ENCODE measurements at regions not wholly inside any gene's neighbourhood (a gene's known extent, or its start where the extent isn't known, plus 50 kb on each side); places are given as distances from the start of the nearest gene placed in this dataset.
A peak's percentile ranks its signal among the peaks of the same experiment; 100 is the strongest.
"Not testable (repeated sequence)": the region's sequence is repeated elsewhere in the genome, so short reads cannot be mapped to it uniquely, and the experiment has no call there.

DNA sequence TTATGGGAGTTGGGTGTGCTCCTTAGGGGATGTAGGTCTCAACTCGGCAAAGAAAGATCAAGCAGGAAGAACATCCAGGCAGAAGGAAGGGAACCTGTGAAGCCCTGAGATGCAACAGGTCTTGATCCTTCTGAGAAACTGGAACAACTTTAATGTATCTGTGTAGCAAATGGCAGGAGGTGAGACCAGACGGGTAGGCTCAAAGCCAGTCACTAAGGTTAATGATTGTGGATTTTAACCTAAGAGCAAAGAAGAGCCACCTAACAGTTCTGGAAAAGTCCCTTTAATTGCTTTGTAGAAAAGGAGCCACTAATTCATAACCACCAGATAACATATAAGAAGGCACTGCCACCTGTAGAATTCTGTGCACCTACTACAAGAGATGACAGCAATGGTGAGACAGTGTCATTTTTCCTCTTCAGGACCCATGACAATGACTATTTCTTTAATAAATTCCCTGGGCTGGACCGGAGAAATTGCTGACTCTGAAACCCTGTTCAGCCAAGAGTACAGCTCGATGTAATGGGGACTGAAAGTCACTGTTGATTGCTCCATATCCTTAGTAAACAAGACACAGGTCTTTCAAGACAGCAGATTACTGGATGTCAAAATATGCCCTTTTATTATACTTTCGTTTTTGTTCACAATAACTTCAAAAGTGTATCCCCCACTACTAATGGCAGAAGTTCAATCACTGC, 326.2 kb downstream of the CBLN4 start:
- DNase-seq: no peak

DNA sequence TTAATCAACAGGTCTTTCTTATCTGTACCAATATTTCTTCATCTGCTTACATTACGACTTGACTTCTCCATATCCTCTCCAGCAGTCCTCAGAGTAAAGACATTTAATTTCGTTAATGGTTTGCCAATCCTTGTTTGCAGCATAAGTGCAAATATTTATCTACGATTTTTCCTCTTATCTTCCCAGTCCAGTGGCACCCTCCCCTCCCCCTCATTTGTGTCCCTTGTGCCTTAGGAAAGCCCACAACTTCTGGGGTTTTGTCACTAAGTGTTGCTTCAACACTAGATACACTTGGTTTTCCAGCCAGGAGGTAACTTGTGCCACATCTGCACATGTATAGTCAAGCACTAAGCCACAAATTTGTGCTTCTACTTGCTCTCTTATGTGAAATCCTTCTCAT, 327.2 kb downstream of the CBLN4 start:
- DNase-seq: peak; percentile 50

DNA sequence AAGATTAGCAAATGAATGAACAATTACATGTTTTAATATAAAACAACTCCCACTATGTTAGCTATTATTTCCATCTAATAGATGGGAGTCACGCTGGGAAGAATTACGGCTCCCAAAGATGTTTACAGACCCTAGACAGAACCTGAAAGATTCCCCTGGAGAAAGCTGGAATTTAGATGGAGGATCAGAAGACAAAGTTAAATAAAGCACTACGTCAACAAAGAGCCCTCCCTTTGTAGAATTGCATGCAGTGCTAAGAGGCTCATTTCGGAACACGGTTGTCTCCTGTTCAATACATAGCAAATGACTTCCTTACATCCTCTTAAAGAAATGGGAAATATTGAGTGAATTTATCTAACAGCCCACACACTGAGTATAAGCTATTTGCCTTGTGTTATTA, 328.3 kb downstream of the CBLN4 start:
- no peak for DNase-seq

DNA sequence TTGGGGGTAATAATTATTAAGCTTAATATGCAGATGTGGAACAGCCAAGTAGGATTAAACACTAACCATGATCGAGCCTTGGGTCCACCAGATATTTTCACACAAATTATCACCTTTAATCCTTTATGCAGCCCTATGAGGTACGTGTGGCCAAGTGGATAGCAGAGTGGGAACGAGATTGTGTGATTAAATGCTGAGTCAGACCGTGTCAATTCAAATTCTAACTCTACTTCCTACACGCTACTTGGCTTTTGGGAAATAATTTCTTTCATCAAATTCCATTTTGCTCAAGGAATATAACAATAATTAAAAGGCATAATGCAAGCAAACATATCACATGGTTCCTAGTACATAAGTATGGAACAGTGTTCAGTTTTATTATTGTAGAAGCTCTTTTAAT, 329.2 kb downstream of the CBLN4 start:
- DNase-seq: no peak

DNA sequence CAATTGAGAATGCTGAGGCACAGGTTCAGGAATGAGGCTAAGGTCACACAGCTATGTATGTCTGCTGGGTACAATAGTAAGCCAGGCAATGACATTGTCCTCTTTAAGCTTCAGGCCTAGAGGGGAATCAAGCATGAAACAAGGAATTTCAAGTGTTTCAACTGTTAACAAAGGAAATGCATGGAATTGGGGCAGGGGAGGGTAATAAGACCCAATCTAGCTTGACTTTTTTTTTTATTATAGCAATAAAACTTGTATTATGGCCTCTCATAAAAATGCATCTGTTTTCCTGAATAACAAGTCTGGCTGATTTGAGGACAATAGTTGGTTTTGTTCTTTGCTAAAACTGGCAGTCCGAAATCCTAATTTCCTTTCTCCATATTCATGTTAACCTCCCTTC, 336.7 kb downstream of the CBLN4 start:
- DNase-seq: no peak

DNA sequence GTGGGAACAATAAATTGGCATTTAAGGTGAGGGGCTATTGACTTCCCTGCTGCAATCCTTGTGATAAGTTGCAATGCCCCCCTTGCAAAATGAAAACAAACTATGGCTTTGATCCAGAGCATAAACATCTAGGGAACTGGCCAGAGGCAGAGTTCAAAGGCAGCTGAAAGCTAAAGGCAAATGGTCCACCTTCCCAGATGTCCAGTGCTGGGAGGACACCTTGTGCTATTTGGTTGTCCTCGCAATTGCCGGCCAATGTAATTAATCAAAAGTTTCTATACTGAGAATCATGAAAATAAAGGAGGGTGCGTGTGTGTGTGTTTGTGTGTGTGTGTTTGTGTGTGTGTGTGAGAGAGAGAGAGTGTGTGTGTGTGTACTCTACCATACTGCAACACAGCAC, 337.4 kb downstream of the CBLN4 start:
- no peak for DNase-seq

DNA sequence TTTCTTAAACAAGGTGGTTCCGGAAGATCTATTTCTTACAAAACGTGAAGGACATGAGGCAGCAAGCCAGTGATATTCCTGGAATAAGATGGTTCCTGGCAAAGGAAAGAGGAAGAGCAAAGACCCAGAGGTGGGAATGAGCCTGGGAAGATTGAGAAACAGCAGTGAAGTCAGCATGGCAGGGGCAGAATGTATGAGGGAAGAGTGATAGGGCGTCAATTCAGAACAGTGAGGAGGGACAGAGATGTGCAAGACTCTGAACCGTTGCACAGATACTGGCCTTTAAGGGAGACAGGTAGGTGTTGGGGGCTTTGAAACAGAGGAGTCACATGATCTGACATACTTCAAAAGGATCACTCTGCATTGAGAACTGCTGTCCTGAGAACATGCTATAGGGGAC, 338.3 kb downstream of the CBLN4 start:
- DNase-seq: no peak

DNA sequence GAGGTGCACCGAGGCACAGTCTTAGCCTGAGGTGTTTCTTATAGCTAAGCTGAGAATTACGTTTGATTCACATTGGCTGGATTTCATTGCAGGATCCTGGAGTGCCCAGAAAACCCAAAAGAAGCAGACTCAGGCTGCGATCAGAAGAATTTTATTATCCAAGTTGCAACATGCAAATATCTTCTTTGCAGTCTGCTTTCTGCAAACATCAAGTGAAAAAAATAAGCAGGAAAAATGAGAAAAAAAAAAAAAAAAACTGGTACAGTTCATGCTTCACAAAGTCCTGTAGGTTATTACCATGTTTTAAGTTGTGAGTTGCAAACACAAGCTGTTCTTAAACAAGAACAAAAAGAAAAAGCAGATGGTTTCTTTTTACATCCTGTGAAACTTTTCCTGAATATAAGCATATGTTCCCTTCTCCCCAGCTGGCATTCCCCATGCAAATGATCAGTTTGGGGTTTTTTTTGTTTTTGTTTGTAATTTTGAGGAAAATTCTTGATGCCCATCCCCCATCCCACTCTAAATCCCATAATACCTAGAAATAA, 349.0 kb downstream of the CBLN4 start:
- DNase-seq: no peak

DNA sequence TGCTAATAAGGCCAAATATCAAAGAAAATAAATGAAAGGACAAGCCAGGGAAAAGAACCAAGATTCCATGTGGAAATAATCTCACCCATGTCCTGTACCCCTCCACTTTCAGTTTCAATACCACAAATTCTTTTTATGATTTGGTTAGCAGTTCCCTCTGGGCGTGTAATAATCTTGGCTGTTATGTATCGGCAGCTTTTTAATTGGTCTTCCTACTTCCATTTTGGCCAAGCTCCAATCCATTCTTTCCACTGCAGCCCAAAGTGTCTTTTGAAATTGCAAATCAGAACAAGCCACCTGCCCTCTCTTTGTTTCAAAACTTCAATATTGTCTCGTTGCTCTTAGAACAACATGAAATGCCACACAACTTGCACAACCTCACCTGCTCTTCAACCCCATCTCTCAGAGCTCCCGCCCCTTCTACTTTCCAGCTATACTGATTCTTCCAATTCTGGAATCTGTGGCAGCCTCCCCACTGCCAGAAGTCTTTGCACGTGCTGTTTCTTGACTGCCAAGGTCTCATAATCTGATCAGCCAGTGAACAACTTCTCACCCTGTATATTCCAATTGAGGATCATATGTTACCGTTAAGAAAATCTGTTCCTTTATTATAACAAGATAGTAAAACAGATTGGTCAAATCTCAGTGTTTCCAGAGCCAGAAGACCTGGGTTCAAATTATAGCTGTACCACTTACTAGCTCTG, 354.5 kb downstream of the CBLN4 start:
- DNase-seq: no peak

DNA sequence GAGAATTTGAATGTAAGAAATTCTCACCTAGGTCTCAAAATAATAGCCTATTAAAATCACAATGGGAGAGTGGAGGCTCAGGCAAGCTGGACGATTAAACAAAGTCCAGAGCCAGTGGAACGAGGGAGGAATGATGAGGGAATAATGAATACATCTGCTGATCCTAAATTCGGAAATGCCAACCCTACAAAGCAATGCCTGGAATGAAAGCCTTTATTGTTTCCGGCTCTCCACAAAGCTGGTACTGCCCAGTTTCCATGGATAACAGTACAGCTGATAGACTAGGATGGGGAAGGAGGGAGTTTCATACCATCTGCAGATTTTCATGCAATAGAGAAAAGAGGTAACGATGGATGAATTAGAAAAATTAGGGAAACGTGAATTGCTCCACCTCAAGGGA, 356.1 kb downstream of the CBLN4 start:
- no peak for DNase-seq

DNA sequence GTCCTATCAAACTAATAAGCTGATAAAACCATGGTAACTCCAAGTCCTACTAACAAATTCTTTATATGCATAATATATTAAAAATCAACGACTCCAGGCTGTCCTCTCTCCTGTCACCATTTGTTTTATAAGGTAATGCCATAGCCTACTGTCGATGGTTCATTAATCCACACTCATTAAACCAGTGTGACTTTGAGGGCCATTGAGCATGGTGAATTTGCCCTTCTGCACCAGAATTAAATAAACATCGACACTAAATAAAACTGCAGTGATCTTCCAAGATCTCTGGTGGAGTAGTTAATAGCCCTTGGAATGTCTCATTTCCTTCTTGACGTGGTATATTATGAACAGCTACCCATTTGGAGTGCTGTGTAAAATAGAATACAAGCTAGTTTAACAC, 358.5 kb downstream of the CBLN4 start:
- no peak for DNase-seq

DNA sequence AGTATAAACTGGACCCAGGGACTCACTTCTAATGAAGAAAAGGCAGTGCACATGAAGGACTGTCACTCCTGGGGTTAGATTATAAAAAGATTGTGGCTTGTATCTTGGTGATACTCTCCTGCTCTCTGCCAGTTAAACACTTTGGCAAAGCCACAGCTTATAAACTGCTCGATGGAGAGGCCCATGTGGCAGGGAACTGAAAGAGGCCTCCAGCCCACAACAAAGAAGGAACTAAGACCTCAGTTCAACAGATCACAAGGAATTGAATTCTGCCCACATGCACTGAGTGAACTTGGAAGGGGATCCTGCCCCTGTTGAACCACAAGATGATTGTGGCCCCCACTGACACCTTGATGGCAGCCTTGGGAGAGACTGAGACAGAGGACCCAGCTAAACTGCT, 363.8 kb downstream of the CBLN4 start:
- no peak for DNase-seq

DNA sequence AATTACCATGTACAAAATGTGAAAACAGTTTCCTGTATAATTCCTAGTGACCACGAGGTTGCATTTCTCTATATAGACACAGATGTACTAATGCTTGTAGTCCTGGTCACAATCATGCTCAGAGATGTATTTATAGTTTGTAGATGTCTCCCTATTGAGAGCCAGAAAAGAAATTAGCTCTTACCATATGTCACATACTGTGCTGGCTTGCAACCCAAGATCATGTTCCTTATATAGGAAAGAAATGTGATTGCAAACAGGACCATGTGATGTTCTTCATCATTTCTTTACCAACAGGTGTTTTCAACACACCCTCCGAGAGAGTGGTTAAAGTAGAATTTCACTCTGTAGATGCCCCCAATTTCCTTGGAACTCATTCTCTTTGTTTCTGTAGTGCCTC, 369.4 kb downstream of the CBLN4 start:
- DNase-seq: no peak

DNA sequence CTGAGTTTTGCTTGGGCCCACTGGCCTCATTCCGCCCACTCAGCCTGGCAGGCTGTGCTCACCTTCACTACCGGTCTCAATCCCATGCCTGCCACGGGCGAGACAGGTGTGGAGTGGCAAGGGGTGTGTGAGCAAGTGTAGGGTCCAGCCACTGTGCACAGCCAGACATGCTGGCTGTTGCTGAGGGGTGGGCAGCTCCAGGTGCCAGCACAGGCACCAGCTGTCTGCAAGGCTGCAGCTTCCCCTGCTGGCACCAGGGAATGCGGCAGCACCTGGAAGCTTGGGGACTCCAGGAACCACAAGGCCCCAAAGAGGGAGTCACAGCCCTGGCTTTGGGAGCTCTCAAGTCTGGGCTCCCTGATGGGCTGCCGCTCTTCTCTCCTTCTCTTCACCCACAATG, 372.7 kb downstream of the CBLN4 start:
- DNase-seq: no peak

DNA sequence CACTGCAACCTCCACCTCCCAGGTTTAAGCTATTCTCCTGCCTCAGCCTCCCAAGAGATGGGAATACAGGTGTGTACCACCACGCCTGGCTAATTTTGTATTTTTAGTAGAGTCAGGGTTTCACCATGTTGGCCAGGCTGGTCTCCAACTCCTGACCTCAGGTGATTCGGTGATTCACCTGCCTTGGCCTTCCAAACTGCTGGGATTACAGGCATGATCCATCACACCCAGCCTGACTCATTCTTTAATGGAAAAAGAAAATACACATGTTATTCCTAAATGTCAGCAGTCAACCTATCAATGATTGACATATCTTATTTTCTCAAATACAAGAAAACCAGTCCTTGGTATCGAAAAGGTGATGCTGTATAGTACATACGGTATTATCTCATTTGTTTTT, 376.2 kb downstream of the CBLN4 start:
- DNase-seq: not testable (repeated sequence)

DNA sequence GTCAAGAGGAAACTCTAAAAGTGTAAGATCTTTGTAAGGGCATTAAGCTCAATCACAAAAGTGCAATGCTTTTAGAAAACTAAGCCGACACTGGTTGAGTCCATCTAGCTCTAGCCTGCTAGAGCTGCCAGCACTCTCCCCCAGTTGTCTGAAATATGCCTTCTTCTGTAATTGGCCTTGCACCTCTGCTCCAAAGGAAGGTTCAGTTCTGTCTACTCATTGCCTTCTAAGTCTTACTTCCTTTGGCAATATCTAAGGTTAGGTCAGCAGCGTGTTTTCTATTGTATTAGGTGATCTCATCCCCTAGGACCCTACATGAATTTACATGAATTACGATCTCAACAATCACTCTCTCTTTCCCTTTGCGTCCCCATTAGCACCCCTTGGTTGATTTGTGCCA, 378.6 kb downstream of the CBLN4 start:
- no peak for DNase-seq

DNA sequence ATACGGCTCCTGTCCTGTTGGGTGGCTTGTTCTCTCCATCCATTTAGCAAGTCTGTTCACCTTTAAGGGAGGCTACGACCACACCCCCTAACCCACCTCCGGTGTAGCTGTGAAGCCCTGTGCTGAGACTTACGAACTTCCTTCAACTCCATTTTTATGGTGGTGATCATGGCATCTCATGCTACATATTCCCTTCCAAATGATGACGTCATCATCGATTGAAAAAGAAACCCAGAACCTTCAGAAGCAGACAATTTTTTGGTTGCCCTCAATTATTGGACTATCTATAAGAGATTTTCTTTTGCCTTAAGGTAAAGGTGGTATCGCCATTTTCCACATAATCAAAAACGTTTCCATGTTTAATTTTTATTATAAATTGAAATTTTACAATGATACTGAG, 389.0 kb downstream of the CBLN4 start:
- no peak for DNase-seq

DNA sequence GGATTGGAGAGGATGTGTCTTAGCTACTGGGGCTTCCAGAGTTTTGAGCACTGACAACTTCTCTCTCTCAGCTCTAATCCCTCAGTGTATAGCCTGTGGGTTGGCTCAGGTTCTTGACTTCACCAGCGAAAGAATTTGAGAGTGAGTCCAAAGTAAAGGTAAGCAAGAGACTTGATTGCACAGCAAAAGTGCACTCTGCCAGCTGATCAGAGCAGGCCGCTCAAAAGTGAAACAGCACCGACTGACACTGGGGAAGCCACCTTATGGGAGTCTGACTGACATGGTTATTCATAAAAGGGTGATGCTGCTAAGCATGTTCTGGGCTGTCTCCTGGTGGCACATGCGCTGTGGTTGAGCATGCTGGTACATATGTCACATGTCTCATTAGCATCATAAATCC, 389.5 kb downstream of the CBLN4 start:
- DNase-seq: no peak

DNA sequence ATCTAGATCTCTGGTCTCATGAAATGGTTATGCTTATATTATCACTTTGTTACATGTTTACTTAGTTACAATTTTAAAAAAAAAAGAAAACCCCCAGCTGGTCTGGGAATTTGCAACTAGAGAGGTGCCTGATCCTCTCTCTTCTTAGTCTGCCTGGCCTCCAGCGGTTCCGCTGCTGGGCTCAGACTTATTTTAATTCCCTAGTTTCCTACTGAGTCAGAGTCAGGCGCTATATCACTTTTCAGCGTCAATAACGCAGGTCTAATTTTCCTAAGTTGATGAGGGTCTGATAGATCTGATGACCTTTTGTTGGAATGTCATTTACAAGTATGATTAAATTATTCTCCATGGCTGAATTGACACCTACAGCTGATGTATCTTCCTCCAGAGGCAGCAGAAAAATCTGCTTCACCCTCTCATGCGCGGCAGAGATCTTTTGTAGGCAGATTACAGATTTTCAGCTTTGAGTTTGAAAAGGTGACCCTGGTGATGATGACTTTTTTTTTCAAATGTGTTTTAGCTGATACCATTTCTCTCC, 391.0 kb downstream of the CBLN4 start:
- DNase-seq: no peak

DNA sequence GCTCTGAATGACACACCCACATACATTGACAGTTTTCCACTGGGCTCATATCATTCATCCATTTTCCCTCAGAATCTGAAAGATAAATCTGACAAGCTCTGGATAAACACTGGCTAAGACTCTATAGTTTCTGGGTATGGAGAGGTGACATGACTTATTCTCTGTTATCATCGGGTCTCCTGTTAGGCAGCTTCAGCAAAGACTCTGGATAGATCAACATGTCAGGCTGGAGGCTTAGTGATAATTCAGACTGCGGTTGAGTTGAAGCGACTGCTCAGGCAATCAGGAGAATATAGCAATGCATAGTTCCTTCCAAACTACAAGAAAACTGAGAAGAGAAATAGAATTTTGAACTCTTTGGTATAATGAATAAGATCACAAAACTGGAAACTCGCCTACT, 394.6 kb downstream of the CBLN4 start:
- peak; percentile 68 for DNase-seq

DNA sequence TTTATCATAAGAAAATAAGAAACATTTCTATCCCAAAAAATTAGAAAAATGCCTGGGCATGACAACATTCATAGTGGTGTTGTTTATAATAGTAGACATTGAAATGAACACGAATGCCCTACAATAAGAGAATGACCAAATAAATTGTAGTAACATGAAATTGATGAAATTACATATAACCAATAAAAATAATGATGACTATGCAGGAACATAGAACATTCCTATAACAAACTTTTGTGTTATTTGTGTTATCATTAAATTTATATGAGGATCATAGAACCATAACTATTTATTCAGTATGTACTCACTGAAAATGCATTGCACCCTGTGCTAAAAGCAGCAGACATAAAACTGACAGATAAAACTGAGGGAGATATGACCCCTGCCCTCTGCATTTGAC, 399.7 kb downstream of the CBLN4 start:
- no peak for DNase-seq

DNA sequence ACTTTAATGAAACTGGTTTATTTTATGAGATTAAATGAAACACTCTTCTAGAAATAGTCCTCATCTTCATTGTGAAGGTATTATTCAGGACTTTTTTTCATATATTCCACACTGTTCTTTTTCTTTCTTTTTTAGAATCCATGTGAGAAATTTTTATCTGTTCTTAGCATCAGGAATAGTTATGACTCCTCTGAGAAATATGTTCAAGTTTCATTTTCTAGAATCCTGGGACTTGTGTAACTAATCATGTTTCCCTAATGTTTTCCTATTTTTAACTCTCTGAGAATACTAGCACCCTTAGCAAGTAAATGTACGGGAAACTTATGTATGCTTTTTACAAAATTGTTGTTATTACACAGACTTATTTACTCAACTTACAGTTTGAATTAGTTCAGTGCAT, 407.8 kb downstream of the CBLN4 start:
- no peak for DNase-seq

DNA sequence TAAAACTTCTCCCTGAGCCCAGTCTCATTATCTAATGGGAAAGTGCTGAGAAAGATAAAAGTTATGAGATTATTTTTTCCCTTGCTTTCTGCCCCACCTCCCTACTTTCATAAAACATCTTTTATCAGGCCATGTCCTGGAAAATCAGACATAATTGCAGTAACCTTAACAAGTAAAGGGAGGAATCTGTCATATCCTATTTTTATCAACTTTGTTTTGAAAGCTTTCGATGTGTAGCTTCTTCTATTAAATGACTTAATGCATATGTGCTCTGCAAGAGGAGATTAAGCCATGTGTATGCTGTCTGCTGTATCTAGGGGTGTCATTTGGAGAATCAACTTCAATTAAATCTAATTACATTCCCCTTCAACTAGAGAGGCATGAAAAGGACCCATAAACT, 408.9 kb downstream of the CBLN4 start:
- DNase-seq: no peak

DNA sequence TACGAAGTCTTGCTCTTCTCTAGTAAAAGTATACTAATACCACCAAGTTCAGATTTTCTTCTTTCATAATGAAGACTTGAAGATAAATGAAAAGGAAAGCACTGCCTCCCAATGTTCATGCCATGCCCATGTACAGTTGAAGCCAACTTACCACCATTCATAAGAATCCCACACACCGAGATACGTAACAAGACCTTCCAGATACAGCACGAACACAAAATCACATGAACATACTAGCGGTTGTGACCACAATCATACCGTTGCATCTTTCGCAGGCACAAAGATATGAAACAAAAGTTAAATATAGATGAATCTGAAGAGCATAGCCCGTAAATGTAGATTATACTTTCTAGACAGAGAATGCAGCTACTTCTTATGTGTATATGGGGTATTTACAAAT, 412.5 kb downstream of the CBLN4 start:
- DNase-seq: peak; percentile 40

DNA sequence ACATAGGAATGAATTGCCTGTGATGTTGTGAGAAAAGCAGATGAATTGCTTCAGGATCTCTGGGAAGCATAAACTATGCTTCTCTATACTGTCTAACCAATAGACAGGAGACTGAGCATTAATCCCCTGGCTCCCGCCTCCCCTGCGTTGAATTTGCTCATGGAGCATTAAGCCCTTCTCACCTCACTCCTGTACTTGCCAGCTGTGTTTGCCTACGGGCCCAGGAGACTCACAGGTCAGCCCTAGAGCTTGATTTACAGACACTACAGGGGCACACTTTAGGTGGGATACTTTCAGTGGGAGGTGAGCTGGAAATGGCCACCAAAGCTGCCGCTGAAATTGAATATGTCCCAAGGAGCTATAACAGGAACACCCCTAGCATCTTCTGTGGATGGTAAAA, 418.7 kb downstream of the CBLN4 start:
- no peak for DNase-seq

All from OCI-M1 (cell line).